ENCODE measurements at regions not wholly inside any gene's neighbourhood (a gene's known extent, or its start where the extent isn't known, plus 50 kb on each side); places are given as distances from the start of the nearest gene placed in this dataset.
"Not testable (repeated sequence)": the region's sequence is repeated elsewhere in the genome, so short reads cannot be mapped to it uniquely, and the experiment has no call there.

- TF ChIP-seq REST (IDR thresholded peaks at IDR 0.05; ENCODE audit: low read depth) (no peak), RAD21 (IDR thresholded peaks at IDR 0.05; ENCODE audit: low read depth) (no peak), EZH2 (IDR thresholded peaks at IDR 0.05) (no peak), SIN3A (IDR thresholded peaks at IDR 0.05; ENCODE audit: low read depth) (no peak), POLR2A (IDR thresholded peaks at IDR 0.05; ENCODE audit: borderline replicate concordance, extremely low read depth, insufficient read depth, insufficient read length) (no peak), TCF7L2 (IDR thresholded peaks at IDR 0.05; ENCODE audit: borderline replicate concordance, extremely low read depth, insufficient read depth, insufficient read length) (no peak)
These were observed 124.9 kb downstream of the METRNL start (continued) for GRCh38 chr17:83204230-83204725.

GRCh38 chr17:83204736-83205386, 125.5 kb downstream of the METRNL start:
- POLR2A ChIA-PET; BruUV-seq (replicated peaks); H3K9ac ChIP-seq (ENCODE audit: low read length); H3K4me1 ChIP-seq (ENCODE audit: control insufficient read depth in 1 of 2, insufficient read depth in 2 of 2, low read length in 2 of 2); H3K27ac ChIP-seq (ENCODE audit: low read depth, low read length); H3K27me3 ChIP-seq (ENCODE audit: insufficient read depth, low read length); H3K79me2 ChIP-seq (ENCODE audit: insufficient read depth, low read length); H3K4me3 ChIP-seq (replicated peaks in 1 of 2; ENCODE audit: low read depth in 1 of 2, low read length in 2 of 2); H3K9me2 ChIP-seq (ENCODE audit: insufficient read depth); DNase-seq (ENCODE audit: low read depth, low spot score); ATAC-seq; CTCF ChIA-PET; H4K20me1 ChIP-seq (ENCODE audit: insufficient read depth); H3K36me3 ChIP-seq (ENCODE audit: control insufficient read depth in 1 of 2, insufficient read depth in 2 of 2, low read length in 2 of 2); H3K4me2 ChIP-seq (ENCODE audit: low read length); RAD21 ChIA-PET (ENCODE audit: low non-redundant PET in 1 of 2, low total read pairs in 2 of 2, uncharacterized antibody in 2 of 2, unreplicated experiment in 2 of 2); intact Hi-C loops (cut with micrococcal nuclease); H2AFZ ChIP-seq (ENCODE audit: low read depth, low read length, poor library complexity, severe bottlenecking): not testable (repeated sequence)
- peaks cover 15 to 18% of the 10 kb centered on the region in 2 experiments; a peak in 2 of 4 replicates for H3K9me3 ChIP-seq (ENCODE audit: control insufficient read depth in 1 of 2, insufficient read depth in 1 of 2, low read depth in 1 of 2, low read length in 2 of 2)
